ENCODE measurements at regions not wholly inside any gene's neighbourhood (a gene's known extent, or its start where the extent isn't known, plus 50 kb on each side); places are given as distances from the start of the nearest gene placed in this dataset.

GRCh38 chr1:220385158-220385557, 112.9 kb upstream of the RAB3GAP2 start:
- Histone ChIP-seq H3K36me3 (ENCODE audit: insufficient read depth, low read length) (no peaks in the 10 kb centered on the region), H3K9me2 (ENCODE audit: insufficient read depth, low read length) (no peaks in the 10 kb centered on the region), H3K9ac (ENCODE audit: low read length) (no peak overlapping the region), H3K27me3 (ENCODE audit: insufficient read depth, low read depth, low read length) (no peaks in the 10 kb centered on the region), H4K20me1 (ENCODE audit: insufficient read depth) (no peaks in the 10 kb centered on the region), H3F3A (ENCODE audit: insufficient read depth, low read length, poor library complexity, severe bottlenecking) (no peaks in the 10 kb centered on the region), H3K27ac (ENCODE audit: low read length) (no peak overlapping the region), H3K79me2 (replicated peaks; ENCODE audit: insufficient read depth, low read length) (no peaks in the 10 kb centered on the region), H3K4me3 (ENCODE audit: low read length) (no peak overlapping the region), H3K4me2 (ENCODE audit: low read length) (no peak overlapping the region), H3K9me3 (ENCODE audit: low read length) (no peaks in the 10 kb centered on the region), H2AFZ (ENCODE audit: low read depth, low read length) (no peak overlapping the region)
- TF ChIP-seq MXI1 (conservative IDR thresholded peaks at IDR 0.05; ENCODE audit: poor library complexity, severe bottlenecking) (no peak), RAD21 (conservative IDR thresholded peaks at IDR 0.05) (no peak), TAF1 (IDR thresholded peaks at IDR 0.05; ENCODE audit: low read depth) (no peak), SMC3 (conservative IDR thresholded peaks at IDR 0.05; ENCODE audit: poor library complexity) (no peak), POLR2AphosphoS5 (IDR thresholded peaks at IDR 0.05) (no peak), EZH2 (IDR thresholded peaks at IDR 0.05; ENCODE audit: borderline replicate concordance, insufficient read depth, low read length, poor library complexity, severe bottlenecking) (no peak), EP300 (conservative IDR thresholded peaks at IDR 0.05; ENCODE audit: poor library complexity, severe bottlenecking) (no peak)
- TF ChIP-seq, protein P1, sequence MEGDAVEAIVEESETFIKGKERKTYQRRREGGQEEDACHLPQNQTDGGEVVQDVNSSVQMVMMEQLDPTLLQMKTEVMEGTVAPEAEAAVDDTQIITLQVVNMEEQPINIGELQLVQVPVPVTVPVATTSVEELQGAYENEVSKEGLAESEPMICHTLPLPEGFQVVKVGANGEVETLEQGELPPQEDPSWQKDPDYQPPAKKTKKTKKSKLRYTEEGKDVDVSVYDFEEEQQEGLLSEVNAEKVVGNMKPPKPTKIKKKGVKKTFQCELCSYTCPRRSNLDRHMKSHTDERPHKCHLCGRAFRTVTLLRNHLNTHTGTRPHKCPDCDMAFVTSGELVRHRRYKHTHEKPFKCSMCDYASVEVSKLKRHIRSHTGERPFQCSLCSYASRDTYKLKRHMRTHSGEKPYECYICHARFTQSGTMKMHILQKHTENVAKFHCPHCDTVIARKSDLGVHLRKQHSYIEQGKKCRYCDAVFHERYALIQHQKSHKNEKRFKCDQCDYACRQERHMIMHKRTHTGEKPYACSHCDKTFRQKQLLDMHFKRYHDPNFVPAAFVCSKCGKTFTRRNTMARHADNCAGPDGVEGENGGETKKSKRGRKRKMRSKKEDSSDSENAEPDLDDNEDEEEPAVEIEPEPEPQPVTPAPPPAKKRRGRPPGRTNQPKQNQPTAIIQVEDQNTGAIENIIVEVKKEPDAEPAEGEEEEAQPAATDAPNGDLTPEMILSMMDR (IDR thresholded peaks at IDR 0.05; ENCODE audit: poor library complexity, severe bottlenecking): no peak
- TF ChIP-seq, protein P2, sequence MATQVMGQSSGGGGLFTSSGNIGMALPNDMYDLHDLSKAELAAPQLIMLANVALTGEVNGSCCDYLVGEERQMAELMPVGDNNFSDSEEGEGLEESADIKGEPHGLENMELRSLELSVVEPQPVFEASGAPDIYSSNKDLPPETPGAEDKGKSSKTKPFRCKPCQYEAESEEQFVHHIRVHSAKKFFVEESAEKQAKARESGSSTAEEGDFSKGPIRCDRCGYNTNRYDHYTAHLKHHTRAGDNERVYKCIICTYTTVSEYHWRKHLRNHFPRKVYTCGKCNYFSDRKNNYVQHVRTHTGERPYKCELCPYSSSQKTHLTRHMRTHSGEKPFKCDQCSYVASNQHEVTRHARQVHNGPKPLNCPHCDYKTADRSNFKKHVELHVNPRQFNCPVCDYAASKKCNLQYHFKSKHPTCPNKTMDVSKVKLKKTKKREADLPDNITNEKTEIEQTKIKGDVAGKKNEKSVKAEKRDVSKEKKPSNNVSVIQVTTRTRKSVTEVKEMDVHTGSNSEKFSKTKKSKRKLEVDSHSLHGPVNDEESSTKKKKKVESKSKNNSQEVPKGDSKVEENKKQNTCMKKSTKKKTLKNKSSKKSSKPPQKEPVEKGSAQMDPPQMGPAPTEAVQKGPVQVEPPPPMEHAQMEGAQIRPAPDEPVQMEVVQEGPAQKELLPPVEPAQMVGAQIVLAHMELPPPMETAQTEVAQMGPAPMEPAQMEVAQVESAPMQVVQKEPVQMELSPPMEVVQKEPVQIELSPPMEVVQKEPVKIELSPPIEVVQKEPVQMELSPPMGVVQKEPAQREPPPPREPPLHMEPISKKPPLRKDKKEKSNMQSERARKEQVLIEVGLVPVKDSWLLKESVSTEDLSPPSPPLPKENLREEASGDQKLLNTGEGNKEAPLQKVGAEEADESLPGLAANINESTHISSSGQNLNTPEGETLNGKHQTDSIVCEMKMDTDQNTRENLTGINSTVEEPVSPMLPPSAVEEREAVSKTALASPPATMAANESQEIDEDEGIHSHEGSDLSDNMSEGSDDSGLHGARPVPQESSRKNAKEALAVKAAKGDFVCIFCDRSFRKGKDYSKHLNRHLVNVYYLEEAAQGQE (IDR thresholded peaks at IDR 0.05; ENCODE audit: borderline replicate concordance): no peak

DNA sequence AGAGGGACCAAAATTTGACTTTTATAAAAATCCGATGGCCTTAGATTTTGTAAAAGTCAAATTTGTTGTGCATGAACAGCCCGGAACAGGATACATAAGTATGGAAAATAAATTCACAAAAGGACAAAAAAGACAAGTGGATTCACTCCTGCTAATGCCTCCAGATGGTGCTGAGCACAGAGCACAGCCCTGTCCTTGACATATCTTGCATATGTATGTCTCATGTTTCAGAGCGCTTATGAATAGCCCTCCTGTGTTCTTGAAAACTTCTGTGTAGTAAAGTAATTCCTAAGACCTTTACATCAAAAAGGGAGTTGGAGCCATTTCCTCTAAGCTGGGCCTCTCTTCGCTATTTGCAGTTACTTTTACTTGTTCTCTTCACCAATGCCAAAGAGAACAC, 110.7 kb upstream of the RAB3GAP2 start:
- no peak overlapping the region for H2AFZ ChIP-seq (ENCODE audit: low read depth, low read length)

More for the DNA sequence above, 110.7 kb upstream of the RAB3GAP2 start:
- Histone ChIP-seq H3K9me2 (ENCODE audit: insufficient read depth, low read length) (no peaks in the 10 kb centered on the region), H3K36me3 (ENCODE audit: insufficient read depth, low read length) (no peaks in the 10 kb centered on the region), H3K9ac (ENCODE audit: low read length) (no peak overlapping the region), H4K20me1 (ENCODE audit: insufficient read depth) (no peaks in the 10 kb centered on the region), H3K27ac (ENCODE audit: low read length) (no peak overlapping the region), H3K9me3 (ENCODE audit: low read length) (no peaks in the 10 kb centered on the region), H3K4me3 (ENCODE audit: low read length) (no peak overlapping the region), H3K27me3 (ENCODE audit: insufficient read depth, low read depth, low read length) (no peaks in the 10 kb centered on the region), H3F3A (ENCODE audit: insufficient read depth, low read length, poor library complexity, severe bottlenecking) (no peaks in the 10 kb centered on the region), H3K4me2 (ENCODE audit: low read length) (no peak overlapping the region), H3K79me2 (replicated peaks; ENCODE audit: insufficient read depth, low read length) (no peaks in the 10 kb centered on the region)
- TF ChIP-seq TAF1 (IDR thresholded peaks at IDR 0.05; ENCODE audit: low read depth) (no peak), SMC3 (conservative IDR thresholded peaks at IDR 0.05; ENCODE audit: poor library complexity) (no peak), EP300 (conservative IDR thresholded peaks at IDR 0.05; ENCODE audit: poor library complexity, severe bottlenecking) (no peak), EZH2 (IDR thresholded peaks at IDR 0.05; ENCODE audit: borderline replicate concordance, insufficient read depth, low read length, poor library complexity, severe bottlenecking) (no peak), RAD21 (conservative IDR thresholded peaks at IDR 0.05) (no peak), POLR2AphosphoS5 (IDR thresholded peaks at IDR 0.05) (no peak), MXI1 (conservative IDR thresholded peaks at IDR 0.05; ENCODE audit: poor library complexity, severe bottlenecking) (no peak)
- TF ChIP-seq, protein P2 (IDR thresholded peaks at IDR 0.05; ENCODE audit: borderline replicate concordance): no peak
- TF ChIP-seq, protein P1 (IDR thresholded peaks at IDR 0.05; ENCODE audit: poor library complexity, severe bottlenecking): no peak
